HFFc6 (cell line): ENCODE measurements at regions not wholly inside any gene's neighbourhood (a gene's known extent, or its start where the extent isn't known, plus 50 kb on each side); places are given as distances from the start of the nearest gene placed in this dataset.

Experiments used
- DNase-seq: peaks from one replicate; pipeline ENCODE4 v3.0.0-alpha.2; 2018
- H3K27ac Mint-ChIP-seq: 2 replicates; pipeline ENCODE4 v1.8.0; 2020; ENCODE audit warnings: mild to moderate bottlenecking, mixed read lengths
- H3K27me3 Mint-ChIP-seq: 2 replicates; pipeline ENCODE4 v1.8.0; 2021; ENCODE audit warnings: mild to moderate bottlenecking, moderate library complexity, mixed read lengths; ENCODE audit not compliant: insufficient read depth
- H3K36me3 Mint-ChIP-seq: 2 replicates; pipeline ENCODE4 v1.8.0; 2021; ENCODE audit warnings: low read depth, mixed read lengths
- H3K4me1 Mint-ChIP-seq: 2 replicates; pipeline ENCODE4 v1.8.0; 2020; ENCODE audit warnings: low read depth, mixed read lengths
- H3K4me3 Mint-ChIP-seq: 2 replicates; pipeline ENCODE4 v1.8.0; 2020; ENCODE audit warnings: mild to moderate bottlenecking, moderate library complexity, mixed read lengths
- H3K9me3 Mint-ChIP-seq: 2 replicates; pipeline ENCODE4 v1.8.0; 2020; ENCODE audit warnings: mild to moderate bottlenecking, mixed read lengths
- TF ChIP-seq, protein P1 (sequence below): fragments of 200-600 bp; sonication (generic); IDR thresholded peaks from 2 replicates; pipeline ENCODE4 v1.5.0; 2021; ENCODE audit warnings: antibody characterized with exemption, mild to moderate bottlenecking

DNA sequence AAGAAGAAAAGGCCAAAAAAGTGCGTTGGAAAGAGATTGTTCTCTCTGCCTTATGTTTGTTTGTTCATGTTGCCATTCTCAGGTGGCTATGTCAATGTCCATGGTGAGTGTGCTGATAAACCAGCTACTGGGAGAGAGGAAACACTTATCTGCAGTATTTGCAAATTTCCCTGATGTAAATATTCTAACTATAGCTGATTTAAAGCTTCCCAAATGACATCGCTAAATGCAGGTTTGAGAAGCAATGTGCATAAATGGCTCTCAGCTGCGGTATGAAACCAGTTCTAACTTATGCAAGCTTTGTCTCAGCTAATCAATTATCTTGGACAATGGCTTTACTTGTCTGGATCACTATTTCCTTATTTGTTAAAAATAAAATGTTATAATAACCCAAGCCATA lies 312.5 kb upstream of the ANO3 start:
- TF ChIP-seq, protein P1, sequence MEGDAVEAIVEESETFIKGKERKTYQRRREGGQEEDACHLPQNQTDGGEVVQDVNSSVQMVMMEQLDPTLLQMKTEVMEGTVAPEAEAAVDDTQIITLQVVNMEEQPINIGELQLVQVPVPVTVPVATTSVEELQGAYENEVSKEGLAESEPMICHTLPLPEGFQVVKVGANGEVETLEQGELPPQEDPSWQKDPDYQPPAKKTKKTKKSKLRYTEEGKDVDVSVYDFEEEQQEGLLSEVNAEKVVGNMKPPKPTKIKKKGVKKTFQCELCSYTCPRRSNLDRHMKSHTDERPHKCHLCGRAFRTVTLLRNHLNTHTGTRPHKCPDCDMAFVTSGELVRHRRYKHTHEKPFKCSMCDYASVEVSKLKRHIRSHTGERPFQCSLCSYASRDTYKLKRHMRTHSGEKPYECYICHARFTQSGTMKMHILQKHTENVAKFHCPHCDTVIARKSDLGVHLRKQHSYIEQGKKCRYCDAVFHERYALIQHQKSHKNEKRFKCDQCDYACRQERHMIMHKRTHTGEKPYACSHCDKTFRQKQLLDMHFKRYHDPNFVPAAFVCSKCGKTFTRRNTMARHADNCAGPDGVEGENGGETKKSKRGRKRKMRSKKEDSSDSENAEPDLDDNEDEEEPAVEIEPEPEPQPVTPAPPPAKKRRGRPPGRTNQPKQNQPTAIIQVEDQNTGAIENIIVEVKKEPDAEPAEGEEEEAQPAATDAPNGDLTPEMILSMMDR: no peak

DNA sequence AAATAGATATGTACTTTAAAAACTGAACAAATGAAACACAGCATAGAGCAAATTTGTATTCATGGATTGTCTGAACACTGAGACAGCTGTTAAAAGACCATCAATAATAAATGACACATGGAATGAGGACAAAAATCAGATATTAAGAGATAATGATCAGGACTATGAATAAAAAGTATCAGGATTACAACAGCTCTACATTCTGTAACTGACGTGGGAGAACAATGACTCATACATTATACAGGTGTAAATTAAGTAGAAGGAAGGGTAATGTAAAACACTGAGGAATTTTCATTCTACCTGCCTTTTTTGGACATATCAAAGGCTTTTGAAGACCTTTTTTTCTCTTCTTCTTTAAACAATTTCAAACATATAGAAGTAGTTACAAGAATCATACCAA lies 310.9 kb upstream of the ANO3 start:
- H3K4me3 Mint-ChIP-seq: no peak overlapping the region
- no peaks in the 10 kb centered on the region for H3K4me1 Mint-ChIP-seq
- no peaks in the 10 kb centered on the region for H3K36me3 Mint-ChIP-seq
- H3K27ac Mint-ChIP-seq: no peak overlapping the region
- no peaks in the 10 kb centered on the region for H3K27me3 Mint-ChIP-seq
- no peak for DNase-seq
- TF ChIP-seq, protein P1: no peak
- no peaks in the 10 kb centered on the region; the same call in 1 of the 2 replicates for H3K9me3 Mint-ChIP-seq

More for the DNA sequence above, 312.5 kb upstream of the ANO3 start:
- no peak overlapping the region for H3K4me3 Mint-ChIP-seq
- no peaks in the 10 kb centered on the region for H3K36me3 Mint-ChIP-seq
- H3K4me1 Mint-ChIP-seq: no peaks in the 10 kb centered on the region
- DNase-seq: no peak
- H3K9me3 Mint-ChIP-seq: no peaks in the 10 kb centered on the region; the same call in 1 of the 2 replicates
- no peak overlapping the region for H3K27ac Mint-ChIP-seq
- H3K27me3 Mint-ChIP-seq: no peaks in the 10 kb centered on the region

DNA sequence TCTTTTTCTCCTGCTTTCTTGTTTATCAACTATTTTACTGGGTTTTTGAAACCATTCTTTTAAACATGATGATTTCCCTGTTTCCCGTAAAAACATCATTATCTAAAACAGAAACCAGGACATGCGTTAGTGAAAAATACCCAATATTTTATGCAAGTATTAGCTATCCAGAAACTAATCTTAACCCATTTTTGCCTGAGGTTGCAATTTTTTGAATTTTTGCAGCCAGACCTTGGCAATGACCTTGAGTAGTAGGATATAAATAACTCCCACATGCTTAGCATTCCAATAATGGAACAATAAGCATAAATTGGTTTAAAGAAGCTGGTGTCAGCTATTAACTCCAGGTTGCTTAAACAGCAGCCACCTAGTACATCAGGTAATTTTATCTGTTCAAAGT lies 308.9 kb upstream of the ANO3 start:
- no peak for DNase-seq
- Mint-ChIP-seq H3K9me3 (no peaks in the 10 kb centered on the region; the same call in 1 of the 2 replicates), H3K4me3 (no peak overlapping the region), H3K27me3 (no peaks in the 10 kb centered on the region), H3K4me1 (no peaks in the 10 kb centered on the region), H3K27ac (no peak overlapping the region), H3K36me3 (no peaks in the 10 kb centered on the region)
- TF ChIP-seq, protein P1: no peak

DNA sequence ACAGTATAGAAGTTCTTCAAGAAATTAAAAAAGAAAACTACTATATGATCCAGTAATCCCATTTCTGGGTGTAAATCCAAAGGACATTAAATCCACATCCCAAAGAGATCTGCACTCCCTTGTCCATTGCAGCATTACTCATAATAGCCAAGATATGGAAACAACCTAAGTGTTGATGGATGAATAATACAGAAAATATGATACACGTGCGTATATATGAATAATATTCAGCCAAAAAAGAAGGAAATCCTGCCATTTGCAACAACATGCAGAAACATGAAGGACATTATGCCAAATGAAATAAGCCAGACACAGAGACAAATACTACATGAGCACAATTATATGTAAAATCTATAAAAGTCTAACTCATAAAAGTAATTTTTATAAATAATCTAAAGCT lies 306.3 kb upstream of the ANO3 start:
- no peaks in the 10 kb centered on the region; the same call in 1 of the 2 replicates for H3K9me3 Mint-ChIP-seq
- TF ChIP-seq, protein P1: no peak
- no peak for DNase-seq
- H3K4me1 Mint-ChIP-seq: 0 out of 2 replicates have a peak, but pooled peaks cover 8% of the 10 kb centered on the region
- H3K27me3 Mint-ChIP-seq: no peaks in the 10 kb centered on the region
- H3K36me3 Mint-ChIP-seq: no peaks in the 10 kb centered on the region
- no peak overlapping the region for H3K27ac Mint-ChIP-seq
- H3K4me3 Mint-ChIP-seq: no peak overlapping the region

DNA sequence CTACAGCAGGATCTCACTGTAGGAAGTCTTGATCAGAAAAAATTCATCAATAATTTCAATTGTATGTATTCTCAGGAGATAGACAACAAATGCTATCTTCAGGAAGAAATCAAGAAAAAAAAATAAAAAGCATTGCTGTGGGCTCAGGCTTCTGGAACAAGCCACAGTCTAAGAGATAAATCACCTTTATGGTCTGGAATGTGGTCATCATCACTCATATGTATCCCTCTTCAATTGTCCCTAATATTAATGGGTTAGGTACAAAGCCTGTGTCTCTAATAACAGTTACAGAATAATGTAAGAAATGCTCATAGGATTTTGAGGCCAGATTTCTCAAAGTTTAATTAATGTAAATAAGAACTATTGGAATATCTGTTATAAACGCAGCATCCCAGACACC lies 305.9 kb upstream of the ANO3 start:
- no peak overlapping the region for H3K4me3 Mint-ChIP-seq
- TF ChIP-seq, protein P1: no peak
- no peaks in the 10 kb centered on the region; the same call in 1 of the 2 replicates for H3K9me3 Mint-ChIP-seq
- DNase-seq: no peak
- H3K4me1 Mint-ChIP-seq: 0 out of 2 replicates have a peak, but pooled peaks cover 8% of the 10 kb centered on the region
- no peaks in the 10 kb centered on the region for H3K27me3 Mint-ChIP-seq
- no peaks in the 10 kb centered on the region for H3K36me3 Mint-ChIP-seq
- no peak overlapping the region for H3K27ac Mint-ChIP-seq

DNA sequence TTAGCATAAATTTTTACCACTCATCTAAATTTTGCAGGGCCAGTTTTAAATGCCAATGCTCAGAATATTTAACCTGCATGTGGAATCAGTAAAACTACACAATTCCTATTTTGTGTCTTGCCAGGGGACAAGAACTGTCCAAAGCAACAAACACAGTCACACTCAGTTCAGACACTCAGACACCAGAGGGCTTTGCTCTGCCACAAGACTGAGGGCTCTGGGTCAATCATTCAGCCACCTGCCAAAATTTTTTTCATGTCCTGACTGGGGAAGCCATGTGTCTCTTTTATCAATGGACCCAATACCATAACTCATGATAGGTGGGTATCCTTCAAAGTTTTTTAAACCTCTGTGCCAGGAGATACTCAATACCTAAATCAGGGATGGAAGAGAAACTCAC lies 304.0 kb upstream of the ANO3 start:
- no peak overlapping the region for H3K27ac Mint-ChIP-seq
- no peak for DNase-seq
- no peaks in the 10 kb centered on the region for H3K27me3 Mint-ChIP-seq
- no peaks in the 10 kb centered on the region for H3K36me3 Mint-ChIP-seq
- TF ChIP-seq, protein P1: no peak
- H3K9me3 Mint-ChIP-seq: no peaks in the 10 kb centered on the region; the same call in 1 of the 2 replicates
- no peak overlapping the region for H3K4me3 Mint-ChIP-seq
- H3K4me1 Mint-ChIP-seq: 0 out of 2 replicates have a peak, but pooled peaks cover 8% of the 10 kb centered on the region
